Activated T-helper 1 cell treated with anti-CD3 and anti-CD28 coated beads, Interleukin-12 subunit alpha, Interleukin-12 subunit beta, Interleukin-2, Interleukin-4 antibody, amounts not matched to agents 30 ng/mL and 10 ng/mL and 1 ng/mL, durations not matched to agents 14 hours and 24 hours and 36 hours (primary cell): ENCODE measurements at regions not wholly inside any gene's neighbourhood (a gene's known extent, or its start where the extent isn't known, plus 50 kb on each side); places are given as distances from the start of the nearest gene placed in this dataset.

ENCODE experiments used
- DNase-seq: peaks from one replicate; pipeline ENCODE4 v3.0.0; 2021; ENCODE audit warnings: low spot score
- H3K27ac Mint-ChIP-seq: one replicate; pipeline ENCODE4 v1.8.0; 2021; ENCODE audit warnings: mild to moderate bottlenecking, mixed read lengths
- H3K27me3 Mint-ChIP-seq: one replicate; pipeline ENCODE4 v1.8.0; 2022; ENCODE audit warnings: mild to moderate bottlenecking, moderate library complexity, mixed read lengths; ENCODE audit not compliant: insufficient read depth
- H3K36me3 Mint-ChIP-seq: one replicate; pipeline ENCODE4 v1.8.0; 2021; ENCODE audit warnings: low read depth, mixed read lengths
- H3K4me1 Mint-ChIP-seq: one replicate; pipeline ENCODE4 v1.8.0; 2021; ENCODE audit warnings: low read depth, mixed read lengths
- H3K4me3 Mint-ChIP-seq: one replicate; pipeline ENCODE4 v1.8.0; 2021; ENCODE audit warnings: mild to moderate bottlenecking, moderate library complexity, mixed read lengths
- H3K9me3 Mint-ChIP-seq: one replicate; pipeline ENCODE4 v1.8.0; 2021; ENCODE audit warnings: mixed read lengths
- intact Hi-C: fragments of 100-400 bp; cut with micrococcal nuclease; formaldehyde crosslinking; loops from one replicate; pipeline ENCODE4 v1.15.1; 2024

DNA sequence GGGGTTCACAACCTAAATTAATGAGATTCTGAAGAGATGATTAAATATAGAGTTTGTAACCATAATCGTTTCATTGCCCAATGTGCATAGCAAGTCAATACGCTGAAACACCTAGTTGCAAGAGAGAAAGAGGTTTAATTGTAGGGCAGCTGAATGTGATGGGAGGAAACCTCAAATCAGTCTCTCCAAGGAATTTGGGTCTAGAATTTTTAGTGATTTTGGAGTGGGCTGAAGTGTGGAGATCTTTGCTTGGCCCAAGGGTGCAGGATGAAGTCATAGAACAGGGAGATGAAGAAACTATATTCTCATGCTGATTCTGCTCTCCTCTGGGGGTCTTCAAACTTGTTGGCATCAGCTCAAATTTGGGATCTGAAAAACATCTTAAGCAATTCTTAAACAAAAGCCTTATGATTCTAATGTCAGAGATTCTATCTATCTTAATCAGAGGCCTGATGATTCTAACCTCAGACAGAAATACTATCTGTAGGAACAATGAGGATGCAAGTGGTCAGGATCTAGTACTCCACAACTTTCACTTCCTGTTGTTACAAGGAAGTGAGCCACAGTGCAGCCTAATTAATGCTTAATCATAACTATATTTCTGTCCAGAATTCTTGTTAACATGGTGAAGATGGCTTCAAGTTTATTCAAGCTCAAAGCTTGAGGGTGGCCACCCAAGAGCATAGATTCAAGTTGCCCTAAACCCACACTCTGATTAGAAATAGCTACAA, 80.2 kb upstream of the FUT8 start:
- no peak for DNase-seq
- intact Hi-C loops, result no loop called here
- Mint-ChIP-seq H3K27ac (peak overlapping the region; percentile 18), H3K27me3 (no peaks in the 10 kb centered on the region), H3K9me3 (no peaks in the 10 kb centered on the region), H3K36me3 (peaks cover 11% of the 10 kb centered on the region), H3K4me1 (peaks cover 53% of the 10 kb centered on the region), H3K4me3 (no peak overlapping the region)

DNA sequence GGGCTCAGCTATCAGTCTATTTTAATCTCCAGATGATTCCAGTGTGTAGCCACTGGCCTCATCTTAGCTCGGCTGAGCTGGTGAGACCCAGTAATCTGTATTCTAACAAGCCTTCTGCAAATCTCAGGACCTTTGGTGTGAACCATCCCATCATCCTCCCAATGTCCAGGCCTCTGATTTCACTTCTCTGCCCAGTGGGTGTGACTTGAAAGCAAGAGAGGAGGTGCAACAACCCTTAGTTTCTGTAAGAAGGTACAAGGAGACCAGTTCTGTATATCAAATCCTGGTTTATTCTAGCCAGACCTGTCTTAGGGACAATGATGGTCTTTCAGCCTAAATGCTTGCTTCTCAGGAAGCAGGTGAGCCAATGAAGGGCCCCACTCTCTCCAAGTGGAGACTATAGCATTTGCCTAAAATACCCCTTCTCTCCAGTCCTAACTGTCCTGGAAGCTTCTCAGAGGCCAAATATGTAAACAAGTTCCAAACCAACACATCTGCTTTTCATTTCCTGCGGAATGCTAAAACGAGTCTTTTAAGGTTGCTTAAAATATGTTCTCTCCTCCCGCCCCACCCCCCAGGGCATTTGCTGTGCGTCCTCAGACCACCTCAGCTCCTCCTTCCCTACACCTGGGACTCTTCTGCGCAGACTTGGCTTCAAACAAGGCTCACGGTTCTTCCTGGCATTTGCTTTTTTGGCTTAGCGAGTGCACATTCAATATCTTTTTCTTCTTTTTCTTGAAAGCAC, 78.4 kb upstream of the FUT8 start:
- intact Hi-C loops, result no loop called here
- H3K9me3 Mint-ChIP-seq, result no peaks in the 10 kb centered on the region
- H3K4me3 Mint-ChIP-seq, result peak overlapping the region; percentile 9
- no peaks in the 10 kb centered on the region for H3K27me3 Mint-ChIP-seq
- peak overlapping the region; percentile 32 for H3K27ac Mint-ChIP-seq
- no peak for DNase-seq
- H3K4me1 Mint-ChIP-seq, result peaks cover 63% of the 10 kb centered on the region
- peaks cover 19% of the 10 kb centered on the region for H3K36me3 Mint-ChIP-seq

DNA sequence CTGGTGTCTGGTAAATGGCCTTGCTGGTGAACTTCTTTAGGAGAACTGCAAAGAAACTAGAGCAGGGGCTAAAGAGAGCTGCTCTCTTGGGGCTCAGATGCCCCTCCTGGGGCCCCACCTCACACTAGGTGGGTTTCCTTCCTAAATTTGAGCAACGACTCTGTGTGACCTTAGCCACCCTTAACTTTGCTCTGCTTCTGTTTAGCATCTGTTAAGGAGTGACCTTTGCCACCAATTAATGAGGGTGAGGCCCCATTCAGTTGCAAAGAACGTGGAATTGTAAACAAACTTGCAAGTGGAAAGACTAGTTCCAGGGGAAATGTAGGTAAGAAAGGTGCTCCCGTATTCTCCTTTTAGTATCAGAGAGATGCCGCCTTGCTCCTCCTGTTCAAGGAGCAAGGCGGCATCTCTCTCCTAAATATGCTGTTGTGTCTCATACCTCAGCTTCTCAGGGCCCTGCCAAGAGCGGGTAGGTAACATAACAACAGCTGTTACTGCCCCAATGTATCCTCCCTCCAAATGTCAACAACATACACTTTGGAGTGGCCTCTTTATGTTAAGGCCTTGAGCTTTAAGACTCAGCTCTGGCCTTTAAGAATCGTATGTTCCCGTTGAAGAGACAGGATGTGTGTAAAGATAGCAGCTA, 77.6 kb upstream of the FUT8 start:
- no peaks in the 10 kb centered on the region for H3K27me3 Mint-ChIP-seq
- H3K4me3 Mint-ChIP-seq, result peak overlapping the region; percentile 13
- H3K27ac Mint-ChIP-seq, result peak overlapping the region; percentile 79
- DNase-seq, result no peak
- H3K4me1 Mint-ChIP-seq, result peaks cover 61% of the 10 kb centered on the region
- H3K36me3 Mint-ChIP-seq, result peaks cover 21% of the 10 kb centered on the region
- intact Hi-C loops, result loop anchor here (5.0 kb wide), 1 partner anchor 1797 kb away; no protein-coding TSS in a partner anchor
- H3K9me3 Mint-ChIP-seq, result no peaks in the 10 kb centered on the region

DNA sequence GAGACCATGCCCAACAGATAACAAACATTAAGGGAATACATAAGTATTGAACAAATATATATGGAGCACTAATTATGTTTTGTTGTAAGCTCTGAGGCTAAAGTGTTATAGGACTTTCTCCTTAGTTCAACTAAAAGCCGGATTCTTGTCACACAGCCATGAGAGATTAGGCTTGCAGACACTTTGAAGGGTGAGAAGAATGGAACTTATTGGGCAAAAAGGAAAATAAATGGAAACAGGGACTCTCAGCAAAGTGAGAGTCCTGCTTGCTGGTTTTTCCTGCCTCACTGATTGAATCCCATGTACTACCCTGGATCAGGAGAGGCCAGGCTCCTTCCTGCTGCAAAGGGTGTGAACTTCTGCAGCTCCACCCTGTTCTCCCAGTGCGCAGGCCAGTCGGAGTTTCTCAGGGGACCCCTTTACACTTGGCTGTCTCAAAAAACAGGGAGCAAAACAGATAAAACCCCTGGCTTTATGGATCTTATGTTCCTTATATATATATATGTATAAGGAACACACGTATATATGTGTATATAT, 77.1 kb upstream of the FUT8 start:
- H3K4me1 Mint-ChIP-seq, result peaks cover 58% of the 10 kb centered on the region
- H3K36me3 Mint-ChIP-seq, result peaks cover 21% of the 10 kb centered on the region

DNA sequence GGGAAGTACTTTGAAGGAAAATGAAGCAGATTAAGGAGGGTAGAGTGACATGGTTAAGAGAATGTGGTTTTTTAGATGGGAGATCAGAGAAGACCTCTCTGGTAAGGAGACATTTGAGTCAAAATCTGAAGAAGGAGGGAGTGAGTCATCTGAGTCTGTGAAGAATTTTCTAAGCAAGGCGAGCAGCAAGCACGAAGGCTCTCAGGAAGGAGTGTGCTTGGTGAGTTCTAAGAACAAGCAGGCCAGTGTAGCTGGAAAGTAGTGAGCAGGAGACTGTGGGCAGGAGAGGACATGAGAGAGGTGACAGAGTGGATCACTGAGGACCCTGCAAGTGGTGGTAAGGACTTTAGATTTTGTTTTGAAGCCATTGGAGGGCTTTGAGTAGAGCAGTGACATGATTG, 76.3 kb upstream of the FUT8 start:
- peaks cover 59% of the 10 kb centered on the region for H3K4me1 Mint-ChIP-seq
- no peaks in the 10 kb centered on the region for H3K9me3 Mint-ChIP-seq
- H3K36me3 Mint-ChIP-seq, result peaks cover 23% of the 10 kb centered on the region
- H3K4me3 Mint-ChIP-seq, result peak overlapping the region; percentile 91
- intact Hi-C loops, result loop anchor here (1.0 to 5.0 kb wide), 10 partner anchors 23 to 1796 kb away; no protein-coding TSS in a partner anchor
- peak overlapping the region; percentile 96 for H3K27ac Mint-ChIP-seq
- H3K27me3 Mint-ChIP-seq, result no peaks in the 10 kb centered on the region
- peak; percentile 63 for DNase-seq

More for the DNA sequence above, 77.1 kb upstream of the FUT8 start:
- Mint-ChIP-seq H3K4me3 (peak overlapping the region; percentile 13), H3K9me3 (no peaks in the 10 kb centered on the region), H3K27ac (peak overlapping the region; percentile 79), H3K27me3 (no peaks in the 10 kb centered on the region)
- intact Hi-C loops, result loop anchor here (5.0 kb wide), 1 partner anchor 1797 kb away; no protein-coding TSS in a partner anchor
- DNase-seq, result no peak

DNA sequence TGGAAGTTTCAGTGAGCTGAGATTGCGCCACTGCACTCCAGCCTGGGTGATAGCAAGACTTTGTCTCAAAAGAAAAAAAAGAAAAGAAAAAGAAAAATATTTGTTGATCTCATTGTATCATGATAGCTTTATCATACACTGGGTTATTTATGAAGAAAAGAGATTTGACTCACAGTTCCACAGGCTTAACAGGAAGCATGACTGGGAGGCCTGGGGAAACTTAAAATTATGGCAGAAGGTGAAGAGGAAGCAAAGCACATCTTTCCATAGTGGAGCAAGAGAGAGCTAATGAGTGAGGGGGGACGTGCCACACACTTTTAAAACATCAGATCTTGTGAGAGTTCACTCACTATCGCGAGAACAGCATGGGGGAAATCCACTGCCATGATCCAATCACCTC, 72.7 kb upstream of the FUT8 start:
- H3K9me3 Mint-ChIP-seq, result no peaks in the 10 kb centered on the region
- H3K4me1 Mint-ChIP-seq, result peaks cover 69% of the 10 kb centered on the region
- peak overlapping the region; percentile 90 for H3K27ac Mint-ChIP-seq
- DNase-seq, result no peak
- H3K27me3 Mint-ChIP-seq, result no peaks in the 10 kb centered on the region
- peaks cover 45% of the 10 kb centered on the region for H3K36me3 Mint-ChIP-seq
- peak overlapping the region; percentile 81 for H3K4me3 Mint-ChIP-seq
- intact Hi-C loops, result loop anchor here (5.0 kb wide), 1 partner anchor 1792 kb away; no protein-coding TSS in a partner anchor

DNA sequence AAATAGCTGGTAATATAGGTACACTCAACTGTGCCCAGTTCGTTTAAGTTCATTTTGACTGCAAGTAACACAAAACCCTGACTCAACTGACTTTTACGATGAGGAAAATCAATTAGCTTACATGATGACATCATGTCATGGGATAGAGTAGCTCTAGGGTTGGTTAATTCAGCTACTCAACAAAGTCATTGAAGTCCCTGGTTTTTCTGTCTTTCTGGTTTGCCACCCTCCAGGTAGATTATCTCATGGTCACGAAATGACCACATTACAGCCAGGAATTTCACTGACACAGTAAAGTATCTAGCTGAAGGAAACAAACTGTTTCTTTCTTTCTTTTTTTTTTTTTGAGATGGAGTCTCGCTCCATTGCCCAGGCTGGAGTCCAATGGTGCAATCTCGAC, 68.5 kb upstream of the FUT8 start:
- H3K27me3 Mint-ChIP-seq, result no peaks in the 10 kb centered on the region
- intact Hi-C loops, result no loop called here
- no peaks in the 10 kb centered on the region for H3K9me3 Mint-ChIP-seq
- peaks cover 53% of the 10 kb centered on the region for H3K36me3 Mint-ChIP-seq
- H3K4me1 Mint-ChIP-seq, result peaks cover 76% of the 10 kb centered on the region
- no peak for DNase-seq
- H3K4me3 Mint-ChIP-seq, result no peak overlapping the region
- no peak overlapping the region for H3K27ac Mint-ChIP-seq

DNA sequence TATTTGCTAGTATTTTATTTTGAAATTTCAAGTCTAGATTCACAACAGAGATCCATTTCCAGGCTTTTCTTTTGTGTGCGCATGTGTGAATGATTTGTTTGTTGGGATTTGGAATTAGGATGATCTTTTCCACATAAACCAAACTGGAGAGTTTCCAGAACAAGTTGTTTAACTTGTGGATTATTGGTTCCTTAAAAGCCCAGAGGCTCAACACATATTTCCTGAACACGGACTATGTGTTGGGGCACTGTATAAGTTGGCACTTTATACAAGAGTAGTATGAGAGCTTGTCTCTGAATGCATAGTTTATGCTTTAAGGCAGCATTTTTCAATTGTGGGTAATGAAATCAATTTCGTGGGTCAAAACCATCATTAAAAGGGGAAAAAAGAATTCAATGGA, 67.3 kb upstream of the FUT8 start:
- peaks cover 79% of the 10 kb centered on the region for H3K4me1 Mint-ChIP-seq
- peaks cover 59% of the 10 kb centered on the region for H3K36me3 Mint-ChIP-seq
- no peaks in the 10 kb centered on the region for H3K27me3 Mint-ChIP-seq
- no peak overlapping the region for H3K4me3 Mint-ChIP-seq
- DNase-seq, result no peak
- intact Hi-C loops, result no loop called here
- no peaks in the 10 kb centered on the region for H3K9me3 Mint-ChIP-seq
- H3K27ac Mint-ChIP-seq, result no peak overlapping the region

DNA sequence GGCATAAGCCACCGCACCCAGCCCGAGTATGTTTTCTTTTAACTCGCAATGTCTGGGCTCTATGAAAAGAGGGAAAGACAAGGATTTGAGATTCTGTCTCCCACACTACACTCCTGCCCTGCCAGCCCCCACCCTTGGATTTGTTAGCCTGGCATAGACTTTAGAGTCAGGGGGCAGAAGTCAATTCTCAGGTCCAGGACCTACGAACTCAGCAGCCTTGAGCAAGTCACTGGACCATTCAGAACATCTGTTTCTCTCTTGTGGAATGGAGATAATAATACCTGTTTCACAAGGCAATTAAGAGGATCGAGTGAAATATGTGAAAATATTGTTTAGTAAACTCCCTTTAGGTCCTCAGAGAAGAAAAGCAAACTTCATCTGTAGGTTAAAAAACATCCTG, 66.1 kb upstream of the FUT8 start:
- H3K36me3 Mint-ChIP-seq, result peaks cover 58% of the 10 kb centered on the region
- peak overlapping the region; percentile 28 for H3K4me3 Mint-ChIP-seq
- DNase-seq, result no peak
- H3K9me3 Mint-ChIP-seq, result no peaks in the 10 kb centered on the region
- H3K4me1 Mint-ChIP-seq, result peaks cover 78% of the 10 kb centered on the region
- H3K27ac Mint-ChIP-seq, result peak overlapping the region; percentile 49
- no peaks in the 10 kb centered on the region for H3K27me3 Mint-ChIP-seq
- intact Hi-C loops, result no loop called here

DNA sequence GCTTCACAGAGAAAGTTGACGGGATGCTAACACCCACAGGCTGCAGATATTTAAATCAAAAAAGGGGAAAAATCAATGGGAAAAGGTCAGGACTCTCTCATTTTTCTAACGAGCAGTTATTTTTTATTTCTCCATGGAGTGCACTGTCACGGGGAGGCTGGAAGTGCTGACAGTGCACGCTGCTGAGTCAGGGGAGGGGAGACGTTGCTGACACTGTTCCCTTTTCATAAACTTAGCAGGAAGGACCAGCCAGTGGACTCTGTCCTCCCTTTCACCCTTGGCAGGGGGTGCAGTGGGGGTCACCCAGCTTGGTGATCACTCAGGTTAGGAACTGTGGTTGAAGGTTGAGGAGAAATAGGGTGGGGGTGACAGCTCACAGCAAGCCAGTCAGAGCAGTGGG, 65.6 kb upstream of the FUT8 start:
- Mint-ChIP-seq H3K27ac (peak overlapping the region; percentile 49), H3K27me3 (no peaks in the 10 kb centered on the region), H3K4me3 (peak overlapping the region; percentile 28), H3K36me3 (peaks cover 60% of the 10 kb centered on the region), H3K4me1 (peaks cover 79% of the 10 kb centered on the region), H3K9me3 (no peaks in the 10 kb centered on the region)
- no peak for DNase-seq
- intact Hi-C loops, result no loop called here

DNA sequence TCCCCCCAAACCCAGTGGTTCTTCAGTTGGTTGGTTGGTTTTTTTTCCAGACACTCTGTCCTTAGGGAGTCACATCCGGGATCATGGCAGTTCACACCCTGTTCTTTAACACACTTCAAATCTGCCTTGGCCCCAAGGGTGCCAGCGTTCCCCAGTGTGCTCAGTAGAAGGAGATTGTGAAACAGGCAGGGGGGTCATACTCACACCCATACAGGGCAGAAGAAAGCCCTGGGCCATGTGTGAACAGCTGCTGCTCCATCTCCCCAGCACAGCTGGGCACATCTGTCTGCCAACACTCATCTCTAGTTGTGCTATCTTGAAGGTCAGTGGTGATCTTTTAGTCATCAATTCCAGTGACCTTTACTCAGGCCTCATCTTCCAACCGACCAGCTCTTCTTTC, 64.4 kb upstream of the FUT8 start:
- Mint-ChIP-seq H3K9me3 (no peaks in the 10 kb centered on the region), H3K27me3 (no peaks in the 10 kb centered on the region), H3K4me1 (peaks cover 74% of the 10 kb centered on the region), H3K27ac (peak overlapping the region; percentile 21), H3K4me3 (peak overlapping the region; percentile 8), H3K36me3 (peaks cover 54% of the 10 kb centered on the region)
- no peak for DNase-seq
- intact Hi-C loops, result no loop called here

DNA sequence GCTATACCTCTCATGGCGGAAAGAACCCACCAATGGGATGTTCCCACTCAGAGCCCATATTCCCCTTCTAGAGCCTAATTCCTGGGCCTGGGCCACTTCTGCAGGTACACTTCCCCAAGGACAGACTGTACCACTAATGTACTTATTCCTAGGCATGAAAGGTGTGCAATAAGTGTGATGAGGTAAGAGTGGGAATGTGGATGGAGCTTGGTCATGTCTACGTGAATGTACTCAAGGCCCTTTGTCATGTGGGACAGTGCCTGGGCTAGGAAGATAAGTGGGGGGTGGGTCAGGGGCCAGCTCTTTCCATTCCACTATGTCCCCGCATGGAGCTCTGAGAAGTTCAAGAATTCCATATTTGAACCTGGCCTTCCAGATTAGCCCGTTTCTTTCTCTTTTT, 63.4 kb upstream of the FUT8 start:
- H3K27ac Mint-ChIP-seq, result peak overlapping the region; percentile 52
- H3K4me3 Mint-ChIP-seq, result no peak overlapping the region
- intact Hi-C loops, result no loop called here
- no peaks in the 10 kb centered on the region for H3K27me3 Mint-ChIP-seq
- DNase-seq, result no peak
- H3K9me3 Mint-ChIP-seq, result no peaks in the 10 kb centered on the region
- peaks cover 50% of the 10 kb centered on the region for H3K36me3 Mint-ChIP-seq
- peaks cover 74% of the 10 kb centered on the region for H3K4me1 Mint-ChIP-seq
